ENCODE measurements at regions not wholly inside any gene's neighbourhood (a gene's known extent, or its start where the extent isn't known, plus 50 kb on each side); places are given as distances from the start of the nearest gene placed in this dataset.

DNA sequence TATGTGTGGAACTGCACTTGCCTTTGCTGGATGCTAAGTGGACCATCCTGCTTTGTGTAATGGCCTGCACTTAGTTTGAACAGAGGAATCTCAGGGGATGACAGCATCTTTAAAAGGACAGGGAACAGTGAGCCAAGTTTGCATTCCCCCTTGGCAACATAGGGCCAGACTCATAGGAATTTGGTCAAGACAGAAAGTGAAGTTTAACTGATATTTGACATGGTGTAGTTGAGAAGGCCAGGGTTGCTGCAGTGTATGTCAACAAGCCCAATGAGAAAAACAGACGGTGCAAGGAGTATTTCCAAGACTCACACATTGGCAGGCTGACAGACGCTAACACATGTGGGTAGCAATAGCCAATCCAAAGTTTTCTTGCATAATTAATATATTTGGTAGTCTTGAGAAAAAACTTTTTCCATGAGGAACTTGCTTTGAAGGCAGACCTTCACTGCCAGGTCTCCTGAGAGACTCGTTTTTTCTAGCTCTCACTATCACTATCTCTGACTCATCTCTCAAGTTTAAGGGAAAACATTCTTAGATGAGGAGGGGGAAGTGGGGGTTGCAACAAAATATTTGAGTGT, 213.8 kb downstream of the IBTK start:
- DNase-seq (ENCODE audit: low spot score): no peak
- WGBS: 75% methylated on average over 3 of the region's 3 CpGs
- no peak overlapping the region for H3K9ac ChIP-seq (ENCODE audit: low read depth in 1 of 2, low read length in 2 of 2)
- H3K4me3 ChIP-seq (ENCODE audit: low read depth in 1 of 3, low read length in 3 of 3): no peak overlapping the region
- H3K4me1 ChIP-seq (ENCODE audit: control insufficient read depth in 4 of 4, insufficient read depth in 4 of 4, low read length in 3 of 4): no peaks in the 10 kb centered on the region
- TF ChIP-seq HNF4A (conservative IDR thresholded peaks at IDR 0.05): no peak
- TF ChIP-seq TAF1 (conservative IDR thresholded peaks at IDR 0.05): no peak
- TF ChIP-seq EGR1 (IDR thresholded peaks at IDR 0.05; ENCODE audit: low read depth in 2 of 2): no peak
- no peak for TF ChIP-seq FOXA2 (IDR thresholded peaks at IDR 0.05)
- TF ChIP-seq, protein P1, sequence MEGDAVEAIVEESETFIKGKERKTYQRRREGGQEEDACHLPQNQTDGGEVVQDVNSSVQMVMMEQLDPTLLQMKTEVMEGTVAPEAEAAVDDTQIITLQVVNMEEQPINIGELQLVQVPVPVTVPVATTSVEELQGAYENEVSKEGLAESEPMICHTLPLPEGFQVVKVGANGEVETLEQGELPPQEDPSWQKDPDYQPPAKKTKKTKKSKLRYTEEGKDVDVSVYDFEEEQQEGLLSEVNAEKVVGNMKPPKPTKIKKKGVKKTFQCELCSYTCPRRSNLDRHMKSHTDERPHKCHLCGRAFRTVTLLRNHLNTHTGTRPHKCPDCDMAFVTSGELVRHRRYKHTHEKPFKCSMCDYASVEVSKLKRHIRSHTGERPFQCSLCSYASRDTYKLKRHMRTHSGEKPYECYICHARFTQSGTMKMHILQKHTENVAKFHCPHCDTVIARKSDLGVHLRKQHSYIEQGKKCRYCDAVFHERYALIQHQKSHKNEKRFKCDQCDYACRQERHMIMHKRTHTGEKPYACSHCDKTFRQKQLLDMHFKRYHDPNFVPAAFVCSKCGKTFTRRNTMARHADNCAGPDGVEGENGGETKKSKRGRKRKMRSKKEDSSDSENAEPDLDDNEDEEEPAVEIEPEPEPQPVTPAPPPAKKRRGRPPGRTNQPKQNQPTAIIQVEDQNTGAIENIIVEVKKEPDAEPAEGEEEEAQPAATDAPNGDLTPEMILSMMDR (IDR thresholded peaks at IDR 0.05; ENCODE audit: low read depth, low read length, missing input control): no peak
- TF ChIP-seq RAD21 (IDR thresholded peaks at IDR 0.05): no peak
- TF ChIP-seq, protein P2, sequence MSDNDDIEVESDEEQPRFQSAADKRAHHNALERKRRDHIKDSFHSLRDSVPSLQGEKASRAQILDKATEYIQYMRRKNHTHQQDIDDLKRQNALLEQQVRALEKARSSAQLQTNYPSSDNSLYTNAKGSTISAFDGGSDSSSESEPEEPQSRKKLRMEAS (IDR thresholded peaks at IDR 0.05): no peak
- TF ChIP-seq, protein P3, sequence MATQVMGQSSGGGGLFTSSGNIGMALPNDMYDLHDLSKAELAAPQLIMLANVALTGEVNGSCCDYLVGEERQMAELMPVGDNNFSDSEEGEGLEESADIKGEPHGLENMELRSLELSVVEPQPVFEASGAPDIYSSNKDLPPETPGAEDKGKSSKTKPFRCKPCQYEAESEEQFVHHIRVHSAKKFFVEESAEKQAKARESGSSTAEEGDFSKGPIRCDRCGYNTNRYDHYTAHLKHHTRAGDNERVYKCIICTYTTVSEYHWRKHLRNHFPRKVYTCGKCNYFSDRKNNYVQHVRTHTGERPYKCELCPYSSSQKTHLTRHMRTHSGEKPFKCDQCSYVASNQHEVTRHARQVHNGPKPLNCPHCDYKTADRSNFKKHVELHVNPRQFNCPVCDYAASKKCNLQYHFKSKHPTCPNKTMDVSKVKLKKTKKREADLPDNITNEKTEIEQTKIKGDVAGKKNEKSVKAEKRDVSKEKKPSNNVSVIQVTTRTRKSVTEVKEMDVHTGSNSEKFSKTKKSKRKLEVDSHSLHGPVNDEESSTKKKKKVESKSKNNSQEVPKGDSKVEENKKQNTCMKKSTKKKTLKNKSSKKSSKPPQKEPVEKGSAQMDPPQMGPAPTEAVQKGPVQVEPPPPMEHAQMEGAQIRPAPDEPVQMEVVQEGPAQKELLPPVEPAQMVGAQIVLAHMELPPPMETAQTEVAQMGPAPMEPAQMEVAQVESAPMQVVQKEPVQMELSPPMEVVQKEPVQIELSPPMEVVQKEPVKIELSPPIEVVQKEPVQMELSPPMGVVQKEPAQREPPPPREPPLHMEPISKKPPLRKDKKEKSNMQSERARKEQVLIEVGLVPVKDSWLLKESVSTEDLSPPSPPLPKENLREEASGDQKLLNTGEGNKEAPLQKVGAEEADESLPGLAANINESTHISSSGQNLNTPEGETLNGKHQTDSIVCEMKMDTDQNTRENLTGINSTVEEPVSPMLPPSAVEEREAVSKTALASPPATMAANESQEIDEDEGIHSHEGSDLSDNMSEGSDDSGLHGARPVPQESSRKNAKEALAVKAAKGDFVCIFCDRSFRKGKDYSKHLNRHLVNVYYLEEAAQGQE (IDR thresholded peaks at IDR 0.05): no peak
- TF ChIP-seq FOXA1 (IDR thresholded peaks at IDR 0.05): no peak
- no peak for TF ChIP-seq GABPA (IDR thresholded peaks at IDR 0.05 in 1 of 2, conservative IDR thresholded peaks at IDR 0.05 in 1 of 2)
- TF ChIP-seq, protein P4, sequence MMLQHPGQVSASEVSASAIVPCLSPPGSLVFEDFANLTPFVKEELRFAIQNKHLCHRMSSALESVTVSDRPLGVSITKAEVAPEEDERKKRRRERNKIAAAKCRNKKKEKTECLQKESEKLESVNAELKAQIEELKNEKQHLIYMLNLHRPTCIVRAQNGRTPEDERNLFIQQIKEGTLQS (IDR thresholded peaks at IDR 0.05): no peak
- no peak for TF ChIP-seq YY1 (IDR thresholded peaks at IDR 0.05)
- TF ChIP-seq SP1 (IDR thresholded peaks at IDR 0.05): no peak
- no peak for TF ChIP-seq HNF4G (IDR thresholded peaks at IDR 0.05)
- no peak for TF ChIP-seq NR2F2 (IDR thresholded peaks at IDR 0.05)
- TF ChIP-seq JUND (IDR thresholded peaks at IDR 0.05): no peak
- TF ChIP-seq, protein P5, sequence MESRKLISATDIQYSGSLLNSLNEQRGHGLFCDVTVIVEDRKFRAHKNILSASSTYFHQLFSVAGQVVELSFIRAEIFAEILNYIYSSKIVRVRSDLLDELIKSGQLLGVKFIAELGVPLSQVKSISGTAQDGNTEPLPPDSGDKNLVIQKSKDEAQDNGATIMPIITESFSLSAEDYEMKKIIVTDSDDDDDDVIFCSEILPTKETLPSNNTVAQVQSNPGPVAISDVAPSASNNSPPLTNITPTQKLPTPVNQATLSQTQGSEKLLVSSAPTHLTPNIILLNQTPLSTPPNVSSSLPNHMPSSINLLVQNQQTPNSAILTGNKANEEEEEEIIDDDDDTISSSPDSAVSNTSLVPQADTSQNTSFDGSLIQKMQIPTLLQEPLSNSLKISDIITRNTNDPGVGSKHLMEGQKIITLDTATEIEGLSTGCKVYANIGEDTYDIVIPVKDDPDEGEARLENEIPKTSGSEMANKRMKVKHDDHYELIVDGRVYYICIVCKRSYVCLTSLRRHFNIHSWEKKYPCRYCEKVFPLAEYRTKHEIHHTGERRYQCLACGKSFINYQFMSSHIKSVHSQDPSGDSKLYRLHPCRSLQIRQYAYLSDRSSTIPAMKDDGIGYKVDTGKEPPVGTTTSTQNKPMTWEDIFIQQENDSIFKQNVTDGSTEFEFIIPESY (IDR thresholded peaks at IDR 0.05): no peak
- no peak for TF ChIP-seq RXRA (IDR thresholded peaks at IDR 0.05)
- no peak overlapping the region for H3K27ac ChIP-seq (ENCODE audit: low read depth in 1 of 2, low read length in 2 of 2)
- no peaks in the 10 kb centered on the region for H3K36me3 ChIP-seq (ENCODE audit: control insufficient read depth in 4 of 4, insufficient read depth in 3 of 4, low read depth in 1 of 4, low read length in 3 of 4)
- no peaks in the 10 kb centered on the region for H3K9me3 ChIP-seq (ENCODE audit: control insufficient read depth in 4 of 4, low read length in 3 of 4)
- no peaks in the 10 kb centered on the region for H3K27me3 ChIP-seq (ENCODE audit: control insufficient read depth in 4 of 4, insufficient read depth in 4 of 4, low read length in 3 of 4)

Measured in liver (tissue), 8 donors.